ENCODE measurements at regions not wholly inside any gene's neighbourhood (a gene's known extent, or its start where the extent isn't known, plus 50 kb on each side); places are given as distances from the start of the nearest gene placed in this dataset.

GRCh38 chr10:108260383-108260906 lies 1095.9 kb upstream of the SORCS1 start:
- TF ChIP-seq POLR2AphosphoS5 (IDR thresholded peaks at IDR 0.05) = no peak
- no peak for TF ChIP-seq CTCF (IDR thresholded peaks at IDR 0.05 in 8 of 11, conservative IDR thresholded peaks at IDR 0.05 in 3 of 11)
- TF ChIP-seq POLR2A (IDR thresholded peaks at IDR 0.05) = no peak

Data from spleen (tissue), 7 donors.